ENCODE measurements at regions not wholly inside any gene's neighbourhood (a gene's known extent, or its start where the extent isn't known, plus 50 kb on each side); places are given as distances from the start of the nearest gene placed in this dataset.
"Not testable (repeated sequence)": the region's sequence is repeated elsewhere in the genome, so short reads cannot be mapped to it uniquely, and the experiment has no call there.

DNA sequence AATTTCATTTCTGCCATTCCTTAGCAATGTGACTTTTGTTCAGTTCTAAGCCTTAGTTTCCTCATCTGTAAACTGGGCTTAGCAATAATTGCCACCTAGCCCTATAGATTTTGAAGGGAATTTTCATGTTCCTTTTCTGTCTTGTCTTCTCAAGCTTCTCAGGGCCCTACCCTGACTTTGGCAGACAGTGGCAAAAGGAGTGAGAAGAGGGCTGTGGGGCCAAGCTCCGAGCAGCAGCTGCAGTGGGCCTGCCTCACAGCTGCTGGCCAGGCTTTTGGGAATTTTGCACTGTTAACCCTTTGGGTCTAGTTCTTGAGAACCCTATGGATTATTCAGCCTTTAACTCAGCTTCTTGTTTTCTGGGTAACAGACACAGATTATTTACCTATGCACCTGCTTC lies 67.6 kb upstream of the IGSF1 start:
- DNase-seq = no peak

DNA sequence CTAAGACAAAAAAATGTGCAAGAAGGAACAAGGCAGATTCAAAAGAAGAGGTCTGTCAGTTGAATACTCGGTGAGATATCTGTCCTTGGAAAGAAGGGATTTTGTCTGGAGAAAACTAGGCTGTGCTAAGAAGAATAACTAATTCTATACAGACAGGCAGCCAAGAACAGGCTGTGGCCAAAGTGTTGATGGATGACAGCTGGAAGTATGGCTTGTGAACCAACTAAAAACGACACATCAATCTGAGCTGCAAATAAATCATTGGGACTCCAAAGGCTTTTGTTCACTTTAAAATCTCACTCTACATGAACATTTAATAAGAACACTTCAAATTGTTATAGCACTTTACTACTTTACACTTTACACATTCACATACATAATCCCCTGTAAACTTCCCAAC lies 70.5 kb upstream of the IGSF1 start:
- peak; percentile 0 for DNase-seq

DNA sequence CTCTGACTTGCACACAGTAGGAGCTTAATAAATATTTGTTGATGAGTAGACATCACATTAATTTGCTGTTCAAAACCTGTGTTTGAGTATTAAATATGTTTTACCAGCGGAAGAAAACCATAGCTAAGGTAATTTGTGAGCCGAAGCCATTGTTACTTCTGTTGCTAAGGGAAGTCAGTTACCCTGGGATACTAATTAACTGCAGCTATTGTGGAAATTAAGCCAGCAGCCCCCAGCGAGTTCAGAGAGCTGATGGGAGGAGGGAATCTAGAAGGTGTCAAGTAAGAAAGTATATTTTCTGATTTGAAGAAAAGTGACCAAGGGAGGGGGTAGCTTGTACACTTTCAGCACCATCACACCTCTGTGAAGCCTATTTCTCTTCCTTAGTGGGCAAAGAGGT lies 76.7 kb upstream of the IGSF1 start:
- no peak for DNase-seq

DNA sequence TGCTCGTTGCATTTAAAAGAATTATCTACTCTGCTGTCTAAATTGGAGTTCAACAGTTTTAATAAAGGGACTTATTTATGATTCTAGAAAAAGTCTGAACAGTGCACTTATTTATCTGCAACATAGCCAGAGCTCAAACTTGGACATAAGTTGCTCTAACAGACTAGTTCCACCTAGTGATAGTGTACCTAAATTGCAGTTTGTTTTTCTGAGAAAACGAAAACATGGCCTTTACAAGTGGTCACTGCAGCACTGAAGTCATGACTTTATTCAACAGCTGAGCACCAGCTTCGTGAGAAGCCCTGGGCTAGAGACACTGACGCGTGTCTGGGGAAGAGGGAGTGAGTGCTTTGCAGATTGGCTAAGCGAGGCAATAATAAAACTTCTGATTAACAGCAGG lies 77.3 kb upstream of the IGSF1 start:
- no peak for DNase-seq

DNA sequence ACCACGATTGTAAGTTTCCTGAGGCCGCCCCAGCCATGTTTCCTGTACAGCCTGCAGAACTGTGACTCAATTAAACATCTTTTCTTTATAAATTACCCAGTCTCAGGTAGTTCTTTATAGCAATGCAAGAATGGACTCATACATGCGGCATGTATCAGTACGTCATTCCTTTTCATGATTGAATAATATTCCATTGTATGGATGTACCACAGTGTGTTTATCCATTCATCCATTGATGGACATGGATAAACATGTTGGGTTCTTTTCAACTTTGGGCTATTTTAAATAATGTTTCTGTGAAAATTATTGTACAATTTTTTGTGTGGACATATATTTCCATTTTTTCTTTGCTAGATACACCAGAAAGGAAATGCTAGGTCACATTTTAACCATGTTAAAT lies 99.2 kb upstream of the IGSF1 start:
- no peak for DNase-seq

DNA sequence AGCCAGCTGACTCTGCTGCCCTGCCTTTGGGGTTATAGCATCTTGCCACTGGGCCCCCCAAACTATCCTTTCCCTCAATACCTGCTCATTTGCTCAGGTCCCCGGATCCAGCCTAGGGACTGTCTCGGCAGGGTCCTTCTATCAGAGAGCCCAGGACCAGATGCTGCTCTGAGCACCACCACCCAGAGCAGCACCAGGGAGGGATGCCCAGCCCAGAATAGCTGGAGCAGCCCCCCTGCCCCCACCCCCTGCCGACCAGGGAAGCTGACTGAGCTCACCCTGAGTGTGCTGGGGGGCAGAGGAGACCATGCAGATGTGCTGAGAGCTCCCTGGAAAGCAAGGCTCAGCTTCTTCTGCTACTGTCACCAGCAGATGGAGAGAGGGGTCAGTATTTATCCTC lies 103.6 kb upstream of the IGSF1 start:
- DNase-seq = no peak

DNA sequence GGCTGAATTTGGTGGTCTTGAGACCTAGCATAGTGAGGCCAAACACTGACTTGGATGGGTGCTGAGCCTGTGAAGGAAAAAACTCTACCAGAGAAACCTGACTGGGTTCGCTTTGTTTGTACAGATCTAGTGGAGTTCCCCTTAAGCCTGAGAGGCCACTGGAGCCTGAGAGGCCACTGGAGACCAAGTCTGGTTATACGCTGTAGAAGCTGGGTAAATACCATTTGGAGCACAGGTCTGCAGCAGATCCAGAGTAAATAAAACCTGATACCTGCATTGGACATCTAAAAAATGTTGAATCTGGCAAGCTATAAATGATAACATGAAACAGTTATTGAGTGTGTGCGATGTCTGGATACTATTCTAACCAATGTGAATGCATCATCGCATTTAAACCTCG lies 104.3 kb upstream of the IGSF1 start:
- no peak for DNase-seq

DNA sequence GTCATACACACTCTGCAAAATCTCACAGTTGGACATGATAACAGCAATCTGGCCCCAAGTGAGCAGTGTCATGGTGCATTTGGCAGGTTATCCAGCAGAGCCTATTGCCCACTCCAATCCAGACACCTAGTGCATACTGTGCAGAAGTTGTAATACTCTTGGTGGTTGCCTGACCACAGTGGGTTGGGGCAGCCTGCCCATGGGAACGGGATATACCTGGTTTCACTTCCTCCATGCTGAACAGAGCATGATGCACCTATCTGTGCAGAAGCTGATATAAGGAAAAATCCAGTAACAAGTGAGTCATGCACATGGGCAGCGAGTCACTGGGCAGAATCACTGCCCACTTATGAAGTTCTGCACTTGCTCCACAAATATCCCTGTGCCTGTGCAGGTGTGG lies 105.3 kb upstream of the IGSF1 start:
- DNase-seq = no peak

DNA sequence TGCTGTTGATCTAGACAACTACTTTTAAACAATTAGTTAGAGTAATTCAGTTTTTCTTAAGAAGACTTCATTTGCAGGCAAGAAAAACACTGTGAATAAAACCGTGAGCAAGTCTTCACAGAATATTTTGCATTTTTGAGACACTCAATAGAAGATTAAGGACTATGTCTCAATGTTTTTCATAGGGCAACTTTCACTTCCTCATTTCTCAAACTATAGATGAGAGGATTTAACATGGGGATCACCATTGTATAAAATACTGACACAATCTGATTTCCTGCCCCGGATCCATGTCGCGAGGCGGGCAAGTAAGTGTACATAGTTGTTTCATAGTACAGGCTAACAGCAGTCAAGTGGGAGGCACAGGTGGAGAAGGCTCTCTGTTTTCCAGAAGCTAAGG lies 108.8 kb upstream of the IGSF1 start:
- DNase-seq = no peak

DNA sequence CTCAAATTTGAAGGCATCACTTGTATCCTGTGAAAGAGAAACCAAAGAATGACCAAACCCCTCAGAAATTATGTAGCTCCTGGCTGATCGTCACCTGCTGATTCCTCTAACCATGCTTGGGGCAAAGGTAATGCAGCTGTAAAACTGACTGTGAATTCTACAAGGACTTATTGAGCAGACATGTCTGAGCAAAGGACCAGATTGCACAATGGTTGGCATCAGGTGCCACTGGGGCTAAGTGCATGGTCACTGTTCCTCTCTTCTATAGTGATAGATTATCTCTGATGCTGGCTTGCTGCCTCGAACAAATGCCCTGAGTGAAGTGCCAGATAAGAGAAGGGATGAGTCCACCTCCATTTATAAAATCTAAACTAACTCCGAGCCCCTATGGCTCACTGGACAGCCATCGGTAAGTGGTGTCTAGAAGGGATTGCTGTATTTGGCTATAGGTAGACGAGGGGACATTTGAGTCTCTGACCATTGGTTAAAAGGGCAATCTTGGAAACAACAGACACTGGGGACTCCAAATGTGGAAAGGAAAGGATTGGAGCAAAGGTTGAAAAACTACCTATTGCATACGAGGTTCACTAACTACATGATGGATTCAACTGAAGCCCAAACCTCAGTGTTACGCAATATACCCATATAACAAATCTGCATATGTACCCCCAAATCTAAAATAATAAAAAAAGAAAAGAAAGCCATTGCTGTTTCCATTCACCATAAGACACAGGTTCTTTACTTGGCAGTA lies 110.7 kb upstream of the IGSF1 start:
- no peak for DNase-seq

DNA sequence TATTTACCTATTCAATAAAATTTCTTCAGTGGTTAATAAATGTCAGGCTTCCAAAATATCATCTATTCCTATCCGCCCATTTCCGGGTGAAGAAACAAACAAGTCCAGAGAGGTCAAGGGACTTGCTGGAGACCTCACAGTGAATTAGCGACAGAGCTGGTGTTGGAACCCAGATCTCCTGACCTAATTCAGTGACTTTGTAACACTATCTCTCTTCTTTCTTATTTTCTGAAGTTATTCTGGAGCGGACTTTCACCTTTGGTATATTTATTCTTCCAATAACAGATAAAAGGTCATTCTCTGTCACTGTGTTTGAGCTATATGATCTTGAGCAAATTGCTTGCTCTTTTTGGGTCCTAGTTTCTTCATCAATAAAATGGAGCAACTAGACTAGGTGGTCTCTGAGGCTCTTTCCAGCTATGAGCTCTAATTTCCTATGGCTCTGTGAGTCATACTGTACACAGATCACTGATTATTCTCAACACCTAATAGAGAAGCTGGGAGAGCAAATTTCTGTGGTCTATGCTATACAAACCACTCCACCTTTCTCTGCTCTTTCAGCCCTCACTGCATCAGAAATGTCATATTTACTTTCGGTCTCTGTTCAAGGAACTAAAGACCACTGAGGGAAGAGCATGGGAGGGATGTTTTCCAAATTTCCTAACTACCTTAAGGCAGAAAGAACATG lies 113.2 kb upstream of the IGSF1 start:
- DNase-seq = no peak

DNA sequence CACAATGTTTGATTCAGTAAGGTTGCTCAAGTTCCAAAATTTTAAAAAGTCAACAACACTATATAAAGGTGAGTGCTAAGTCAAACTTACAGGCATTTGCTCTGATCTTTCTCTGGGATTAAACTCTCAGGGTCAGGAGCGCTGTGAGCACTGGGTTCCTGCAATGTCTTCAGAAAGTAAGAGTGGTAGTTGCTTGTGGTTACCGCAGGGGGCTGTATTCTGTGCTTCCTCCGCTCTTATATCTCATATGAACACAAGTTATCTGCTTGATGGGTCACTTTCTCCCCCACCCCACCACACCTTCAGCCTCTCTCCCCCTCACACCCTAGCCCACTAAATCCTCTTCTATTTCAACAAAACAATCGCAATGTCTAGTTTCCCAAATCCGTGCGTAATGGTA lies 116.4 kb upstream of the IGSF1 start:
- DNase-seq = no peak

DNA sequence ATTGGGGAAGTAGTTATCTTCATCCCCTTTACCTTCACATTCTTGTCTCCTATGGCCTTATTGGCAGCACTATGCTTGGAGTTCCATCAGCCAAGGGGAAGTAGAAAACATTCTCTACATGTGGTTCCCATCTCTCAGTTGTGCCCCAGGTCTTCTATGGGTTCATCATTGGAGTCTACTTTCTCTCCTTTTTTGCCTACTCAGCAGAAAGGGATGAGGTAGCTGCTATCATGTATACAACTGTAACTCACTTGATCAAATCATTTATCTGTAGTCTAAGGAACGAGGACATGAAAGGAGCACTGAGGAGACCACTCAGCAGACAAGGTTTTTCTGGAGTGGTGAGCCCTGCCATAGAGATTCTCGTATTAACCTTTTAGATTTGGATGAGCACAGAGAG lies 119.0 kb upstream of the OR13H1 start:
- DNase-seq = no peak

DNA sequence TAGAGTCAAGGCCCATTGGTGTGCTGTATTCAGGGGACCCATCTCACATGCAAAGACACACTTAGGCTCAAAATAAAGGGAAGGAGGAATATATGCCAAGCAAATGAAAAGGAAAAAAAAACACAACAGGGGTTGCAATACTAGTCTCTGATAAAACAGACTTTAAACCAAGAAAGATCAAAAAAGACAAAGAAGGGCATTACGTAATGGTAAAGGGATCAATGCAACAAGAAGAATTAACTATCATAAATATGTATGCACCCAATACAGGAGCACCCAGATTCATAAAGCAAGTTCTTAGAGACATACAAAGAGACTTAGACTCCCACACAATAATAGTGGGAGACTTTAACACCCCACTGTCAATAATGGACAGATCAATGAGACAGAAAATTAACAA lies 113.4 kb upstream of the OR13H1 start:
- not testable (repeated sequence) for DNase-seq

DNA sequence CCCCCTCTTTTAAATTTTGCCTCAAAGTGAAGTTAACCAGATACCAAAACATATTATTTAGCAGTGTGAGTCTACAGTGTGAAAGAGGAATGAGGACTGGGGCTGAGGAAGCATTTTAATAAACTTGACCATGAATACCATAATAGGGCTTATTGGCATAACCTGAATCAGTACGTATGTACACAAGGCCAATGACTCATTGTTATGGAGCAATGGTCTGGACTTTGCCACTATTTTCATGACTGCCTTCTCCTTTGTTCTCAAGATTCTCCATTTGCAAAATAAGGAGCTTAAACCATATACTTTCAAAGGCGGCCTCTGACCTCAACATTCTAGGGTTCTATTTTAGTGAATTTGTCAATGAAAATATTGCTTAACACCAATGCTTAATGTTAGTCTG lies 102.8 kb upstream of the OR13H1 start:
- no peak for DNase-seq

DNA sequence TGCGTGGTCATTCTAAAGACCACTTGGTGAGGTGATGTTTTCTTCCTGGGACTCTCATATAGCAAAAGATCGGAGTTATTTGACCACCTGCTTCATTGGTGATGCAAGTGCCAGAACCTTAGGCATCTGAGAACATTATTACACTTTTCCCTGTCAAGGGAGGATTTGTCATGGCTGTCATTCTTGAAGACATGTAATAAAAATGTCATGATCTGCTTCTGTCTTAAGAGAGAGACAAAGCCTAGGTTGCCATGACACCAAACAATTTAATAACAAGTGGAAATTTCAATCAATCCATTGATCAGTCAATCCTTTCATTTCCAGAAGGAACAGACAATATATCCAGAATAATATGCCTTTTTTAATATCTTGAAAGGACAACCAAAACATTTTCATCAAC lies 97.9 kb upstream of the OR13H1 start:
- no peak for DNase-seq

DNA sequence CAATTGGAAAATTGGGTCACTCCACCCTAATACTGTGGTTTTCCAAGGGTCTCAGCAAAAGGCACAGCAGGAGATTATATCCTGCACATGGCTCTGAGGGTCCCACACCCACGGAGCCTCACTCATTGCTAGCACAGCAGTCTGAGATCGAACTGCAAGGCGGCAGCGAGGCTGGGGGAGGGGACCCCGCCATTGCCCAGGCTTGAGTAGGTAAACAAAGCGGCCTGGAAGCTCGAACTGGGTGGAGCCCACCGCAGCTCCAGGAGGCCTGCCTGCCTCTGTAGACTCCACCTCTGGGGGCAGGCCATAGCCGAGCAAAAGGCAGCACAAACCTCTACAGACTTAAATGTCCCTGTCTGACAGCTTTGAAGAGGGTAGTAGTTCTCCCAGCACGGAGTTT lies 82.0 kb upstream of the OR13H1 start:
- not testable (repeated sequence) for DNase-seq

DNA sequence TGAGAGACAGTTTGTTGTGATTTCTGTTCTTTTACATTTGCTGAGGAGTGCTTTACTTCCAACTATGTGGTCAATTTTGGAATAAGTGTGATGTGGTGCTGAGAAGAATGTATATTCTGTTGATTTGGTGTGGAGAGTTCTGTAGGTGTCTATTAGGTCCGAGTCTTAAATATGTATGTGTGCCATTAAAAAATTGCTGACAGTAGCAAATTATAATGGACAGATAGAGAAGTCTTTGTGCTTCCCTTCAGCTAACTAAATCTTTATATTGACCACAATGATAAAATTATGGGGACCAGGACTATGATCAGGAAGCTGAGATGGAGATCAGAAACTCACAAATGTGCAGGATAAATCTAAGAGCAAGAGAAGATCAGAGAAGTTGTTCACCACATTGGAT lies 70.1 kb upstream of the OR13H1 start:
- not testable (repeated sequence) for DNase-seq

DNA sequence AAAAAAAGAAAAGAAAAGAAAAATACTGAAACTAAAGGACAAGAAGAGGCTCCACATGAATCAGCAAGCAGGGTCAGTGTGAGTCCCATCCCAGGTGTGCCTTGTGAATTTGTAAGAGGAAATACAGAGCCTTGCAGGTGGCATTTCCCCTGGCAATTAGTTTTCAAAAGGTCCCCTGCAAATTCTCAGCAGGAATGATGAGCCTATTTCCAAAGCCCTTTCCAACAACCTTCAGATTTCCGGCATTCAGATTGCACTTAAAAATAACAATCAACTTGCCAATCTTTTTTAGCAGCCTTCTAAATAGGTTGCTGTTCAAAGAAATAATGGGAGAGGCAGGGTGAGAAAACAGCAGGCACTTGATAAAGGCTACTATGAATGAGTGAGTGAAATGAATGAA lies 66.4 kb upstream of the OR13H1 start:
- no peak for DNase-seq

All from skin of body (tissue), 1 donor.